ENCODE measurements at regions not wholly inside any gene's neighbourhood (a gene's known extent, or its start where the extent isn't known, plus 50 kb on each side); places are given as distances from the start of the nearest gene placed in this dataset.

DNA sequence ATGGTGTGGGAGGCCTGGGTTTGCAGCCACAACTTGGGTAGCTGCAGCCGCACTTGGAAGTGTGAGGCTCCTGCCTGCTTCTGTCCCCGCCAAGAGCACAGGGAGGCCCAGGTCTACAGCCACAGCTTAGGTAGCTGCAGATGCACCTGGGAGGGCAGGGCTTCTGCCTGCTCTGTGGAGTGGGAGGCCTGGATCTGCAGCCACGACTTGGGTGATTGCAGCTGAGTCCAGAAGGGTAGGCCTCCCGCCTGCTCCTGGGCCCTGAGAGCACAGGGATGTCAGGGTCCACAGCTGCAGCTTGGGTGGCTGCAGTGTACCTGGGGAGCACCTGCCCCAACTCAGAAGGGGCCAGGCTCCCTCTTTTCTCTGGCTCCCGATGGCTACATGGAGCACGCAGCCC lies 287.3 kb downstream of the AEBP2 start:
- peaks cover 0 to 6% of the 10 kb centered on the region in 2 experiments; a peak in 1 of 4 replicates for H3K9me3 ChIP-seq (ENCODE audit: control insufficient read depth in 1 of 2, insufficient read depth in 1 of 2, low read depth in 1 of 2, low read length in 2 of 2)
- H4K20me1 ChIP-seq (ENCODE audit: insufficient read depth) = no peaks in the 10 kb centered on the region
- TF ChIP-seq POLR2AphosphoS5 (IDR thresholded peaks at IDR 0.05; ENCODE audit: low read depth, low read length) (no peak), EGR1 (IDR thresholded peaks at IDR 0.05; ENCODE audit: low read depth) (no peak), SRF (IDR thresholded peaks at IDR 0.05; ENCODE audit: low read depth) (no peak), YY1 (IDR thresholded peaks at IDR 0.05; ENCODE audit: extremely low read depth, insufficient replicate concordance, low read depth, low read length) (no peak), CBX3 (IDR thresholded peaks at IDR 0.05; ENCODE audit: low read depth) (no peak), RAD21 (IDR thresholded peaks at IDR 0.05; ENCODE audit: low read depth) (no peak), SP1 (IDR thresholded peaks at IDR 0.05; ENCODE audit: low read depth) (no peak), CEBPB (IDR thresholded peaks at IDR 0.05; ENCODE audit: low read depth) (no peak), EZH2phosphoT487 (IDR thresholded peaks at IDR 0.05; ENCODE audit: borderline replicate concordance) (no peak)
- TF ChIP-seq, protein P1, sequence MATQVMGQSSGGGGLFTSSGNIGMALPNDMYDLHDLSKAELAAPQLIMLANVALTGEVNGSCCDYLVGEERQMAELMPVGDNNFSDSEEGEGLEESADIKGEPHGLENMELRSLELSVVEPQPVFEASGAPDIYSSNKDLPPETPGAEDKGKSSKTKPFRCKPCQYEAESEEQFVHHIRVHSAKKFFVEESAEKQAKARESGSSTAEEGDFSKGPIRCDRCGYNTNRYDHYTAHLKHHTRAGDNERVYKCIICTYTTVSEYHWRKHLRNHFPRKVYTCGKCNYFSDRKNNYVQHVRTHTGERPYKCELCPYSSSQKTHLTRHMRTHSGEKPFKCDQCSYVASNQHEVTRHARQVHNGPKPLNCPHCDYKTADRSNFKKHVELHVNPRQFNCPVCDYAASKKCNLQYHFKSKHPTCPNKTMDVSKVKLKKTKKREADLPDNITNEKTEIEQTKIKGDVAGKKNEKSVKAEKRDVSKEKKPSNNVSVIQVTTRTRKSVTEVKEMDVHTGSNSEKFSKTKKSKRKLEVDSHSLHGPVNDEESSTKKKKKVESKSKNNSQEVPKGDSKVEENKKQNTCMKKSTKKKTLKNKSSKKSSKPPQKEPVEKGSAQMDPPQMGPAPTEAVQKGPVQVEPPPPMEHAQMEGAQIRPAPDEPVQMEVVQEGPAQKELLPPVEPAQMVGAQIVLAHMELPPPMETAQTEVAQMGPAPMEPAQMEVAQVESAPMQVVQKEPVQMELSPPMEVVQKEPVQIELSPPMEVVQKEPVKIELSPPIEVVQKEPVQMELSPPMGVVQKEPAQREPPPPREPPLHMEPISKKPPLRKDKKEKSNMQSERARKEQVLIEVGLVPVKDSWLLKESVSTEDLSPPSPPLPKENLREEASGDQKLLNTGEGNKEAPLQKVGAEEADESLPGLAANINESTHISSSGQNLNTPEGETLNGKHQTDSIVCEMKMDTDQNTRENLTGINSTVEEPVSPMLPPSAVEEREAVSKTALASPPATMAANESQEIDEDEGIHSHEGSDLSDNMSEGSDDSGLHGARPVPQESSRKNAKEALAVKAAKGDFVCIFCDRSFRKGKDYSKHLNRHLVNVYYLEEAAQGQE (IDR thresholded peaks at IDR 0.05; ENCODE audit: low read depth) = no peak
- no peak overlapping the region for H3K9ac ChIP-seq (ENCODE audit: low read length)
- DNase-seq (ENCODE audit: low read depth, low spot score) = no peak
- ATAC-seq = no peak
- intact Hi-C loops (cut with micrococcal nuclease) = no loop called here
- BruUV-seq (replicated peaks) = no TSS peak
- H3K36me3 ChIP-seq (ENCODE audit: control insufficient read depth in 1 of 2, insufficient read depth in 2 of 2, low read length in 2 of 2) = no peaks in the 10 kb centered on the region
- H3K27ac ChIP-seq (ENCODE audit: low read depth, low read length) = no peak overlapping the region
- H3K27me3 ChIP-seq (ENCODE audit: insufficient read depth, low read length) = no peaks in the 10 kb centered on the region
- no peaks in the 10 kb centered on the region for H3K4me1 ChIP-seq (ENCODE audit: control insufficient read depth in 1 of 2, insufficient read depth in 2 of 2, low read length in 2 of 2)
- no peak overlapping the region for H3K4me2 ChIP-seq (ENCODE audit: low read length)
- H2AFZ ChIP-seq (ENCODE audit: low read depth, low read length, poor library complexity, severe bottlenecking) = no peak overlapping the region
- no peak overlapping the region for H3K4me3 ChIP-seq (replicated peaks in 1 of 2; ENCODE audit: low read depth in 1 of 2, low read length in 2 of 2)
- ChIA-PET RAD21 (ENCODE audit: low non-redundant PET in 1 of 2, low total read pairs in 2 of 2, uncharacterized antibody in 2 of 2, unreplicated experiment in 2 of 2) (no interaction called here), CTCF (no interaction called here), POLR2A (no interaction called here)
- H3K9me2 ChIP-seq (ENCODE audit: insufficient read depth) = no peaks in the 10 kb centered on the region
- no peaks in the 10 kb centered on the region for H3K79me2 ChIP-seq (ENCODE audit: insufficient read depth, low read length)
